K562 (cell line): ENCODE measurements at regions not wholly inside any gene's neighbourhood (a gene's known extent, or its start where the extent isn't known, plus 50 kb on each side); places are given as distances from the start of the nearest gene placed in this dataset.

Experiments
- ATAC-seq: fragments of 200-7000 bp; cut with Tn5 transposase; 3 replicates; pipeline ENCODE4 v1.9.1; 2020; ENCODE audit warnings: moderate library complexity
- BruUV-seq: library from RNA; stranded (reverse); fragments of 400-500 nt; replicated peaks from 2 replicates; lab custom pipeline; 2021; lab: Mats Ljungman, UMichigan
- CTCF ChIA-PET: fragments of 300-600 bp; formaldehyde crosslinking; extraction: SDS; loops from one replicate; lab custom pipeline; 2021; ENCODE audit warnings: low intra/inter-chr PET ratio; lab: Yijun Ruan, JAX
- POLR2A ChIA-PET: fragments of 300-600, 350-650 bp; sonication (Branson Sonifier 250); formaldehyde crosslinking; extraction: SDS; loops from one replicate; lab custom pipeline; 2021; ENCODE audit warnings: antibody characterized with exemption, inconsistent platforms; lab: Yijun Ruan, JAX
- DNase-seq, 4 experiments: peaks; one replicate each; pipeline versions ENCODE4 v3.0.0 to v3.0.0-alpha.2; 2011 to 2018; ENCODE audit warnings: low spot score in 3 of 4, mixed read lengths in 3 of 4; ENCODE audit errors: extremely low read depth in 1 of 4
- FAIRE-seq: peaks from 2 replicates; lab custom pipeline; 2011; peaks lifted over from hg19 to GRCh38; lab: Jason Lieb, UNC
- H2AFZ ChIP-seq: 2 replicates; pipeline ENCODE4 v1.6.0; 2011; ENCODE audit warnings: low read depth, low read length, control low read depth, inconsistent platforms
- H3K27ac ChIP-seq: fragments of 200-600 bp; 3 replicates; pipeline ENCODE4 v1.8.0; 2011; ENCODE audit warnings: low read depth, mild to moderate bottlenecking, control low read depth, inconsistent platforms, low read length, moderate library complexity, mixed read lengths; ENCODE audit errors: extremely low read depth
- H3K27me3 ChIP-seq, 2 experiments: fragments of 300-600 bp in 1 of 2; 2 replicates in 1 of 2; 3 replicates in 1 of 2; pipeline versions ENCODE4 v1.6.0 to v1.8.0; 2011; ENCODE audit warnings: inconsistent platforms in 2 of 2, low read length in 2 of 2, mild to moderate bottlenecking in 1 of 2, mixed read lengths in 1 of 2, moderate library complexity in 1 of 2; ENCODE audit not compliant: control insufficient read depth in 2 of 2, insufficient read depth in 2 of 2
- H3K36me3 ChIP-seq: fragments of 300-600 bp; 3 replicates; pipeline ENCODE4 v1.8.0; 2011; ENCODE audit warnings: mild to moderate bottlenecking, low read length, inconsistent platforms; ENCODE audit not compliant: control insufficient read depth, insufficient read depth
- H3K4me1 ChIP-seq, 2 experiments: fragments of 200-600 bp in 1 of 2; replicated peaks in 1 of 2; 2 replicates in 1 of 2; 3 replicates in 1 of 2; pipeline versions ENCODE4 v1.5.1 to v1.8.0; 2011; ENCODE audit warnings: inconsistent platforms in 2 of 2, low read length in 2 of 2, mild to moderate bottlenecking in 1 of 2, mixed read lengths in 1 of 2, moderate library complexity in 1 of 2; ENCODE audit not compliant: control insufficient read depth in 2 of 2, insufficient read depth in 2 of 2
- H3K4me2 ChIP-seq: 2 replicates; pipeline ENCODE4 v1.6.1; 2011; ENCODE audit warnings: low read length, control low read depth, inconsistent platforms, mixed read lengths; ENCODE audit not compliant: insufficient read depth
- H3K4me3 ChIP-seq: fragments of 200-600 bp; sonication (generic), shearing (Covaris generic); 2 replicates; pipeline ENCODE4 v1.5.1; 2016; ENCODE audit warnings: control low read depth, inconsistent platforms
- H3K79me2 ChIP-seq: fragments of 200-600 bp; 3 replicates; pipeline ENCODE4 v1.8.0; 2011; ENCODE audit warnings: low read length, inconsistent platforms; ENCODE audit not compliant: control insufficient read depth, insufficient read depth
- H3K9ac ChIP-seq, 2 experiments: 2 replicates each; pipeline versions ENCODE4 v1.6.0 to v1.6.1; 2011; ENCODE audit warnings: low read depth in 2 of 2, low read length in 2 of 2, control low read depth in 1 of 2, inconsistent platforms in 1 of 2, mild to moderate bottlenecking in 1 of 2, mixed read lengths in 1 of 2; ENCODE audit not compliant: insufficient read depth in 1 of 2
- H3K9me1 ChIP-seq: one replicate; pipeline ENCODE4 v1.6.0; 2011; ENCODE audit warnings: inconsistent platforms, mild to moderate bottlenecking, low read length, moderate library complexity; ENCODE audit not compliant: control insufficient read depth, insufficient read depth
- H3K9me3 ChIP-seq: replicated peaks from 2 replicates; pipeline ENCODE4 v1.5.1; 2011; ENCODE audit warnings: low read depth, low read length, inconsistent platforms; ENCODE audit not compliant: control insufficient read depth, insufficient read depth
- H4K20me1 ChIP-seq: replicated peaks from 2 replicates; pipeline ENCODE4 v1.6.1; 2011; ENCODE audit warnings: low read length, inconsistent platforms, mixed read lengths; ENCODE audit not compliant: control insufficient read depth, insufficient read depth
- ATF7 ChIP-seq: fragments of 450-650 bp; IDR thresholded peaks from 2 replicates; pipeline ENCODE4 v1.7.1; 2014; ENCODE audit warnings: mild to moderate bottlenecking, moderate library complexity
- ESRRA ChIP-seq: fragments of 450-650 bp; IDR thresholded peaks from 2 replicates; pipeline ENCODE4 v1.6.1; 2014; ENCODE audit warnings: low read depth, mild to moderate bottlenecking, moderate library complexity, borderline replicate concordance
- GMEB1 ChIP-seq: fragments of 250-450 bp; sonication (Bioruptor Pico); IDR thresholded peaks from 2 replicates; pipeline ENCODE4 v1.4.0; 2020; ENCODE audit warnings: mild to moderate bottlenecking
- NCOA4 ChIP-seq: fragments of 450-650 bp; IDR thresholded peaks from 2 replicates; pipeline ENCODE4 v1.6.1; 2018; ENCODE audit warnings: mild to moderate bottlenecking; ENCODE audit not compliant: partially characterized antibody
- PTRF ChIP-seq: fragments of 450-650 bp; IDR thresholded peaks from 2 replicates; pipeline ENCODE4 v1.6.1; 2016; ENCODE audit warnings: mild to moderate bottlenecking, missing genetic modification characterization, missing compliant biosample characterization
- PURB ChIP-seq: sonication (generic); formaldehyde crosslinking; IDR thresholded peaks from 2 replicates; pipeline ENCODE4 v1.9.0; 2021; ENCODE audit warnings: low read depth, mild to moderate bottlenecking, missing genetic modification reagents
- TGIF2 ChIP-seq: sonication (generic); formaldehyde crosslinking; IDR thresholded peaks from 2 replicates; pipeline ENCODE4 v1.8.1; 2022; ENCODE audit warnings: mild to moderate bottlenecking, missing genetic modification reagents, moderate library complexity
- ZNF134 ChIP-seq: fragments of 250-450 bp; sonication (Bioruptor Pico); conservative IDR thresholded peaks from 2 replicates; pipeline ENCODE4 v1.4.0; 2020
- WGBS: fragments of 100-300 bp; shearing (Covaris generic); methylation state at CpG from one replicate; pipeline ENCODE4 v1.1.6; 2016; ENCODE audit warnings: low coverage, mixed read lengths; ENCODE audit not compliant: insufficient coverage; ENCODE audit errors: missing lambda C conversion rate; 5-methylcytosine and 5-hydroxymethylcytosine counted together
- in situ Hi-C: fragments of 300-500 bp; cut with MboI; formaldehyde crosslinking; loops from 4 replicates; pipeline ENCODE4 v1.15.0; 2018; ENCODE audit warnings: inconsistent platforms, mixed read lengths
- intact Hi-C: fragments of 100-400 bp; cut with micrococcal nuclease; formaldehyde crosslinking; loops from 2 replicates; pipeline ENCODE4 v1.14.2; 2022

- TF ChIP-seq ESRRA (no peak), ZNF134 (CRISPR knock-in tag) (no peak), PTRF (tag) (no peak), TGIF2 (CRISPR knock-in tag) (no peak), GMEB1 (CRISPR knock-in tag) (no peak), PURB (CRISPR knock-in tag) (no peak), NCOA4 (no peak)
Observed at GRCh38 chr2:52960881-52961280, 806.7 kb upstream of the CHAC2 start (continued).

- Histone ChIP-seq H3K36me3 (no peaks in the 10 kb centered on the region), H3K9me3 (no peaks in the 10 kb centered on the region), H3K9me1 (no peaks in the 10 kb centered on the region), H2AFZ (no peak overlapping the region), H3K27me3 (no peaks in the 10 kb centered on the region), H3K4me2 (no peak overlapping the region), H3K4me1 (no peaks in the 10 kb centered on the region), H3K79me2 (no peaks in the 10 kb centered on the region), H3K9ac (no peak overlapping the region), H4K20me1 (no peaks in the 10 kb centered on the region), H3K27ac (no peak overlapping the region), H3K4me3 (no peak overlapping the region)
- no peak for TF ChIP-seq ATF7
- CTCF ChIA-PET = no interaction called here
- POLR2A ChIA-PET = no interaction called here
- DNase-seq = no peak
- intact Hi-C loops (no loop called here), in situ Hi-C loops (no loop called here)
- 0% methylated on average over 4 of the region's 4 CpGs for WGBS
- no TSS peak for BruUV-seq
- no peak for ATAC-seq
- FAIRE-seq = no peak
Observed at GRCh38 chr2:52959801-52960200, 807.8 kb upstream of the CHAC2 start.
